Fibroblast of gingiva (primary cell): ENCODE measurements at regions not wholly inside any gene's neighbourhood (a gene's known extent, or its start where the extent isn't known, plus 50 kb on each side); places are given as distances from the start of the nearest gene placed in this dataset.
"Not testable (repeated sequence)": the region's sequence is repeated elsewhere in the genome, so short reads cannot be mapped to it uniquely, and the experiment has no call there.

Experiments used
- DNase-seq: peaks from one replicate; pipeline ENCODE4 v3.0.0-alpha.2; 2011; ENCODE audit warnings: low read depth

DNA sequence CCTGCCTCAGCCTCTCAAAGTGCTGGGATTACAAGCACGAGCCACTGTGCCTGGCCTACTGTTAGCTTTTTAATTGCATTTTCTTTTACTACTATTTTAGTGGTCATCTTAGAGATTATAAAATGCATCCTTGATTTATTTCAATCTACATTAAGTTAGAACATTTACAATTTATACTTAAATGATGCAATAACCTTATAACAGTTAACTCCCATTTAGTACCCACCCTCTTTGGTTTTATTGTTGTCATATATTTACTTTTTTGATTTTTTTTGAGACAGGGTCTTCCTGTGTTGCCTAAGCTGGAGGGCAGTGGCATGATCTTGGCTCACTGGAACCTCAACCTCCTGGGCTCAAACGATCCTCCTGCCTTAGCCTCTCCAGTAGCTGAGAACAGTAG, 77.3 kb downstream of the PPCDC start:
- no peak for DNase-seq

DNA sequence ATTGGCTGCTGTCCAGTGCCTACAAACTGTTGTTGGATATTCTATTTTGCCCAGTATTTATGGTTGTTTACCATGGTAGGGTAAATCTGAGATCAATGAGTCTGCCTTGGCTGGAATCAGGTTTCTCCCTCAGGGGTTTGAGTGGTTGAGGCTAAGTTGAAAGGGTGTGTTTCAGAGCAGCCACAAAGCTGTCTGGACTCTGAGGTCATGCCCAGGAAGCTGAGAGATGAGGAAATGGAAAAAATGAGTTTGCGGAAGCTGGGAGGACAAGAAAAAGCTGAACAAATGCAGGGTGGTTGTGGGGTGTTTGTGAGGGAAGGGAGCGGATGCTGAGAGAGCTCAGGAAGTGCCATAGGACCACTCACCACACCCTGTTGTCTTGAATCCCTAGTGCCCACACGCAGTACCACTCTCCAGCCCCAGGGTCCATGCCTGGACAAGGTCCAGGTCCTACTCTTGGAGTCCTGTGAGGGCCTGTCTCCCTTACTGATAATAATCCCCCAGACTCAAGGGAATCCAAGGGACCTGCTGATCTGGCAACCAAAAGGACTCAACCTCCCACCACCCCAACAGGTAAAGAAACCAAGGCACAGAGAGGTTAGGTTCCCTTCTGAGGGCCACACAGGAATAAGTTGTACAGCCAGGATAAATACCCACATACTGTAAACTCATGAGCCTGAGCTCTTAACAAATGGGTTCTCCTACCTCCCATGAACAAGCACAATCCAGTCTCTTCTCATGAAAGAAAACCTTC, 81.6 kb downstream of the PPCDC start:
- peak; percentile 96 for DNase-seq

DNA sequence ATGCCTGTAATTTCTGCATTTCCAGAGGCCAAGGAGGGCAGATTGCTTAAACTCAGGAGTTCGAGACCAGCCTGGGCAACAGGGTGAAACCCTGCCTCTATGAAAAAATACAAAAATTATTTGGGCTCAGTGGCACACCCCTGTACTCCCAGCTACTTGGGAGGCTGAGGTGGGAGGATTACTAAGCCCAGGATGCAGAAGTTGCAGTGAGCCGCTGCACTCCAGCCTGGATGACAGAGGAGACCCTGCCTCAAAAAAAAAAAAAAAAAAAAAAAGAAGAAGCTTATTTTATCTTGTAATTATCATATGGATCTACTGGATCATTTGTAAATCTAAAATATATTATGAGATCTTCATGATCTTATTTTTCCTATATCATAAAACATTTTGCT, 84.1 kb downstream of the PPCDC start:
- no peak for DNase-seq

DNA sequence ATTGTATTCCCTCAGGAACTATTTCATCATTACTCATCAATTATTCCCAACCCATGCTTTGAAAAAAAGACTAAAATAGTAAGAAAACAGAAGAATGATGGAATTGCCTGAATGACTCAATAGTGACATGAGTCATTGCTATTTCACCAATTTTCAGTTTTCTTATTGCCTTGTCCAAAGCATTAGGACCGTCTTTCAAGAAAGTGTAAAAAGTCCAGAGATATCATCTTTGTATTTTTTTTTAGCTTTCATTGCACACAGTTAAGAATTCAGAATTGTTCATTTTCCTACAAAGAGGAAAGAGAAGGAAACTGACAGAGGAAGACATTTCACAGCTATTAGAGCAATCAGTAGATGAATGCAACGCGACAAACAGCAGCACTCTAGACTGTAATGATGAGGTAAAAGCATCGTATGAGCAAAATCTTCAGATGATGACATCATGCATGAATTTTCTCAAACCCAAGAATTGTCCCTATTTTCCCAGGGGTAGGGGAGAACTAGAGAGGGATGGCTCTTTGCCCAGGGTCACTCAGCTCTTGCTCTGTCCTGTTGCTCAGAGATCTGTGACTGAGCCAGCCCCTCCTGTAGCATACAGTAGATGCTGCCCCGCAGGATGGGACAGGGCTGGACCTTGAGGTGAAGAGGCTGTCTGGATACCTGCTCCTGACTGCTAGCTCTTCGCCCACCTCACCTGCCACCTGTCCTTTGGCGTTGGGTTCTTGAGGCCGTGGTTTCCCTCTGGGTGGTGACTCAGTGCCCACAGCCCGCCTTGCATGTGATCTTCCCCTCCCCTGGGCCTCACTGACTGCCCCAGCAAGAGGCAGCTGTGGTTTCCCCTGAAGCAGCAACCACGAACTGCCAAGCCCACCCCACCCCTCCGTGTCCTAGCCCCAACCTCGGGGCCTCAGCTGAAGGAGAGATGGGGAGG, 84.8 kb downstream of the PPCDC start:
- DNase-seq = peak; percentile 80

DNA sequence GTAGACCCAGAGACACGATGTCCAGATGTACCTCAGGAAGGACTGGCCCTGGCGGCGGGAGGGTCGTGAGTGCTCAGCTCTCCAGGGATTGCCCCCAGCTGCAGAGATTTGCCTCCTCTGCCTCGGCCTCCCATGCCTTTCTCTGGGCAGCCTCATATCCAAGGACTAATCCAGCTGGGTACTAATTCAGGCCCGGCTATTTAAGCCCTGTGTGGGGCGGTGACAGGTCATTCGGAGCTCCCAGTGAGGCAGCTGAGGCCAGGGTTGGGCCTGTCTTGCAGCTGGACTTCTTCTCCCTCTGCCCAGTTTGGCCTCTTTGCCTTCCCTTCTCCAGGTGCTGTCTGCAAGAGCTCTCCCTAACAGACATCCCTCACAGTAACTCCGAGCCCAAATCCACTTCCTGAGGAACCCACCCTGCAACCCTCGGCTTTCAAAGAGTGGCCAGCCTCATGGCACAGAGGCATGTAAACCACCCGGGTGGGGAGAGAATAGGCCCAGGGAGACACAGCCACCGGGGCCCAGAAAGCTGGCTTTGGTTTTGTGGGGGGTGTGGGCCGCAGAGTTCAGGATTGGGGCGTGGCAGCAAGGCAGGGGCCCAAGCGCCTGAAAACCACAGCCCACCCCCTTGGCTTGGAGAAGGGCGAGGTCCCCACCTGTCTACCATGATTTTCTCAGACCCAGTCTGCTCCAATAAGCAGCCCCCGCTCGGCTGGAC, 85.8 kb downstream of the PPCDC start:
- no peak for DNase-seq

DNA sequence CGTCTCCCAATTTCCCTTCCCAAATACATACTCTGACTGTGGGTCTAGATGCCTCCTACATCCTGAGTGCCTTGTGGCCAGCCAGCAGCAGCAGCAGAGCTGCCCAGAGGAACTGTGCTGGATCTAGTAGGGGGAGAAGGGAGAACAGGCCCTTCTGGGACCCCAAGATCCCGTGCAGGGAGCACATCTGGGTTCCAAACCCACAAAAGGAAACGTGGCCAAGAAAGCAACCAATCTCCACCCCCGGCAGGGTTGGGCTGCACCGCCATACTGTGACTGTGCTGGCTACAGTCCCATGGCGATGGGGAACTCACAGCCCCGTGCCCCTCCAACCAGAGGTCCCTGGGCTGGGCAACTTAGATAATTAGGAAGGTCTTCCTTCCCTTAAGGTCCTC, 86.3 kb downstream of the PPCDC start:
- DNase-seq = no peak

DNA sequence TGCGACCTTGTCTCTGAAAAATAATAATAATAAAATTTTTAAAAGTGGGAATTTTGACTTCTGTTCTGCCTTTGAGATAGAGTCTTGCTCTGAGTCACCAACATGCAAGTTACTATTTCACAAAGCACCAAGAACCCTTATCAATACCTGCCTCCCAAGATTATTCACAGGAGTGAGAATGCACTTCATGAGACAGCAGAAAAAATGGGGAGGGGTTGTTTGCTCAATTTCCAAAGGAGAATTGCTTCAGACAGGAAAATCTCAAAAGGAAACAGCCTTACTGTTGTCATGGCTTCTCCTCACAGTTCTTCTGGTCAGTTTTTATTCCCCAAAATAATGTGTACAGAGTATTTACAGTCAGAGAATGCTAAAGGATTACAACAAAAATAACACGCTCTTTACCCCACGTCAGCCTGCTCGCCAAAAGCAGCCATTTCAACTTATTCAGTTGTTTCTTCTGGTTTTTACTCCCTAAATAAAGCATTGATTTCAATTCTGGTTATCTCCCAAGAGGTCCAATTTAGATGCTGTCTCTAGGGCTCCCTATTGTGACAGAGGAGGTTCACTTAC, 89.0 kb downstream of the PPCDC start:
- DNase-seq = no peak

DNA sequence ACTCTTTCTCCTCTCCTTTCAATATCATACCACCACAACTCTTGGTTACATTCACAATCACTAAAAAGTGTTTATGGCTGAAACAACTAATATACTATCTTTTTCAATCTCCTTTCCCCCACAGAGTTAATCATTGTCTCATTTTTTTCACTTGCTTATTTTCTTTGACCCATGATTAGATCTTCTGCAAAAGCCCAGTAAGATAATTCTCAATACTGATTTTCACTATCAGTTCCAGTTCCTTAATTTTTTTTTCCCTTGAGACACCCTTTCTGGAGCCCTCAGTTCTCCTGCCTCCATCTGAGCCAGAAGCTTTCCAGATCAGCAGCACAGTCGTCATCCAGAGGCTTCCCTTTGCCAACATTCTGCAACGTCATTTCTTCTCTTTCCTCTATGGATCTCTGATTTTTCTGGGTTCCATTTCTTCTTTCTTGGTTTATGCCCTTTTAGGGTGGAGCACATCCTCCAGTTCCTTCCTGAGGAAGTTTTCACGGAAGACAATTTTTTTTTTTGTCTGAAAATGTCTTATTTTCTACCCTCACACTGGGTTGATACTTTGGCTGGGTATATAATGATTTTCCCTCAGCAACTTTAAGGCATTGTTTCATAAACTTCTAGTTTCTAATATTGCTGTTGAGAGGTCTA, 88.7 kb upstream of the C15orf39 start:
- DNase-seq = no peak

DNA sequence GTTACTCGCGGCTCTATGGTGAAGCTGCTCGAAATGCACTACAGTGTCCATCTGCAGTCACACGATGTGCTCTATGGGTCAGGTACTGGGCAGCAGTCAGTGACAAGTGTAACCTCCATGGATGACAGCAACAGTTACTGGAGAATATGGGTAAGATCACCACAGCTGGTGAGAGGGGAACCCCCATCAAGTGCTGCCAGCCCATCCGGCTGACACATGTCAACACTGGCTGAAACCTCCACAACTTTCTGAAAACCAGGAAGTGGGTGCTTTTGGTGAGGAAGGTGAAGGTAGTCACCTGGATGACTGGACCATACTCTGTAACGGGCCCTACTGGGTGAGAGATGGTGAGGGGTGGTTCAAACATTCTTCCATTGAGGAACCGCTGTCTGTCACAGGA, 87.4 kb upstream of the C15orf39 start:
- no peak for DNase-seq

DNA sequence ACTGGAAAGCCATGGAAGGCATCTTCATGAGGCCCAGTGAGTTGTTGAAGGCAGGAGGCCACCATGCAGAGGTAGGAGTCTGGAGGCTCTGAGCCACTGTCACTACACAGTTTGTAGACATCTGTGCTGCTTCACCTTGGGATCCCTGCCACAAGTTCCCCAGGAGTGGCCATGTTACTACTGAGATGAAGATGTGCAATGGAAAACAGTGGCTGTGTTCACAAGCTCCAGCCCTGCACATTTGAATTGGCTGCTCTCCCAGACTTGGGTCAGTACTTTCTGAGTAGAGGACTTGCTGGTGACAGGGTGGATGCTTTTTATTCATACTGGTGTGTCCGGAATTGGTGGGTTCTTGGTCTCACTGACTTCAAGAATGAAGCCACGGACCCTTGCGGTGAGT, 86.9 kb upstream of the C15orf39 start:
- DNase-seq = no peak

DNA sequence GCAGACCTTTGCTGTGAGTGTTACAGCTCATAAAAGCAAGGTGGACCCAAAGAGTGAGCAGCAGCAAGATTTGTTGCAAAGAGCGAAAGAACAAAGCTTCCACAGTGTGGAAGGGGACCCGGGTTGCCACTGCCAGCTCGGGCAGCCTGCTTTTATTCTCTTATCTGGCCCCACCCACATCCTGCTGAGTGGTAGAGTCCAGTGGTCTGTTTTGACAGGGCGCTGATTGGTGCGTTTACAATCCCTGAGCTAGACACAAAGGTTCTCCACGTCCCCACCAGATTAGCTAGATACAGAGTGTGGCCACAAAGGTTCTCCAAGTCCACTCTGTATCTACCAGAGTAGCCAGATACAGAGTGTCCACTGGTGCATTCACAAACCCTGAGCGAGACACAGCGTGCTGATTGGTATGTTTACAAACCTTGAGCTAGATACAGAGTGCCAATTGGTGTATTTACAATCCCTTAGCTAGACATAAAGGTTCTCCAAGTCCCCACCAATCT, 86.2 kb upstream of the C15orf39 start:
- not testable (repeated sequence) for DNase-seq

DNA sequence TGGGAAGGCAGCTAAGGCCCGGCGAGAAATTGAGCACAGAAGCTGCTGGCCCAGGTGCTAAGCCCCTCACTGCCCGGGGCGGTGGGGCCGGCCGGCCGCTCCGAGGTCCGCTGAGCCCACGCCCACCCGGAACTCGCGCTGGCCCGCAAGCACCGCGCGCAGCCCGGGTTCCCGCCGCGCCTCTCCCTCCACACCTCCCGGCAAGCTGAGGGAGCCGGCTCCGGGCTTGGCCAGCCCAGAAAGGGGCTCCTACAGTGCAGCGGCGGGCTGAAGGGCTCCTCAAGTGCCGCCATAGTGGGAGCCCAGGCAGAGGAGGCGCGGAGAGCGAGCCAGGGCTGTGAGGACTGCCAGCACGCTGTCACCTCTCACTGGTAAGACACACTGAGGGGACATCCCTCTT, 85.5 kb upstream of the C15orf39 start:
- DNase-seq = not testable (repeated sequence)

DNA sequence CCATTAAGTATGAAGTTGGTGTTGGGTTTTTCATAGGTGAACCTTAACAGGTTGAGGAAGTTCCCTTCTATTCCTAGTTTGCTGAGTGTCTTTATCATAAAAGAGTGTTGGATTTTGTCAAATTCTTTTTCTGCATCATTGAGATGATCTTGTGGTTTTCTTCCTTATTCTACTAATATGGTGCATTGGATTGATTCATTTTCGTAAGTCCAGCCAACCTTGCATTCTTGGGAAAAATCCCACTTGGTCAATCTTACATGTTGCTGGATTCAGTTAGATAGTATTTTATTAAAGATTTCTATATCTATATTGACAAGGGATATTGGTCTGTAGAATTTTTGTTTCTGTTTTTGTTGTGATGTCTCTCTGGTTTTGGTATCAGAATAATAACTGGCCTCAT, 83.7 kb upstream of the C15orf39 start:
- DNase-seq = no peak

DNA sequence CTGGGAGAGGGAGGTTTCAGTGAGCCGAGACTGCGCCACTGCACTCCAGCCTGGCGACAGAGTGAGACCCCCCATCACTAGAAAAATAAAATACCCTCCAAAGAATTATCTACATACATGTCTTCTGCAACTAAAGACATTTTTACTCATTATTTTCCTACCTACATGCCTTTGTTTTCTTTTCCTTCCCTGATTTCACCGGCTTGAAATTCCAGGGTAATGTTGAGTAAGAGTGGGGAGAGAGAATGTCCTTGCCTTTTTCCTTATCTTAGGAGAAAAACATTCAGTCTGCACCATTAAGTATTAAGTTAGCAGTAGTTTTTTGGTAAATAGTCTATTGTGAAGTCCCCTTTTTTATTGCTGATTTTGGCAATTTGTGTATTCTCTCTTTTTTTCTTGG, 82.4 kb upstream of the C15orf39 start:
- not testable (repeated sequence) for DNase-seq

DNA sequence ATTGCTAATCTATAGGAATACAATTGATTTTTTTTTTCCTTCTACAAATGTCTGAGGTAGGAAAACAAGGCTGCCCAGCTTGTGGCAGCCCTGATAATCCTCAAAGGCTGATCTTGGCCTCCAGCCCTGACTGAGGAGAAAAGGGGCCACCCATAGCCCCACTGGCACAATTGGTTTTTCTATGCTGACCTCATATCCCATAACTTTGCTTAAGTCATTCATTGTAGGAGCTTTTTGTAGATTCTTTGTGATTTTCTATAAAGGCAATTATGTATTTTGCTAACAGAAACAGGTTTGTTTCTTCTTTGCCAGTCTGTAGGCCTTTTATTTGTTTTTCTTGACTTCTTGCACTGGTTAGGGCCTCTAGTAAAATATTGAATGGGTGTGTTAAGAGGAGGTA, 80.2 kb upstream of the C15orf39 start:
- no peak for DNase-seq

DNA sequence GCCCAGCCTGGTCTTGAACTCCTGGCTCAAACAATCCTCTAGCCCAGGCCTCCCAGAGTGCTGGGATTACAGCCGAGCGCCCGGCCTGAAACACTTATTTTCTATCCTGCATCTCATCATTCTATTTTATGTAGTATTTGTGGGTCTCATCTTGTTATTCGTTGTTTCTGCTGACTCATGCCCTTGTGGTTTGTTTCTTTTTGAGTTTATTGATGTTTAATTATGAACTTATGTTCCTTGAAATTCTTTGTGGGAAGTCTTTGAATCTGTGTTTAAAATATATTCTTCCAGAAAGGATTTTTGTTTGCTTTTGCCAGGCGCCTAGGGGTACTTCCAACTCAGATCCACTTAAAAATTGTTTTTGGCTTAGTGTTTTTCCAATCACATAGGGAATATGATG, 78.3 kb upstream of the C15orf39 start:
- peak; percentile 83 for DNase-seq

DNA sequence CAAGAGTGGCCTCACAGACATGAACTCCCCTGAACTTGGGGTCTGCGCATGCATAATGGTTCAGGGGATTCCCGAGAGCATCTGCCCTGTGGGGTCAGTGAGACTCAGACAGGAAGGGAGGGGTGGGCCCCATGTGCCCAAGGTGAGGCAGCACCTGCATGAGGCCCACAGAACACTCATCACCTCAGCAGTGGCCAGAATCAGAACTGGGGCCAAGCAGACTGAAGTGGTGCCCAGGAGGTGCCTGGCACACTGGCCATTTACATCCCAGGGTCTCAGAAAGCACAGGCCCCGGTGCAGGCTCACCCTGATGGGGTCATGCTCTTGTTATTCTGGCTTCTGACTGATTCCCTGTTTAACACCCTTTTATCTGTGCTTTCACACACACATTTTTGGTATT, 77.4 kb upstream of the C15orf39 start:
- DNase-seq = not testable (repeated sequence)

DNA sequence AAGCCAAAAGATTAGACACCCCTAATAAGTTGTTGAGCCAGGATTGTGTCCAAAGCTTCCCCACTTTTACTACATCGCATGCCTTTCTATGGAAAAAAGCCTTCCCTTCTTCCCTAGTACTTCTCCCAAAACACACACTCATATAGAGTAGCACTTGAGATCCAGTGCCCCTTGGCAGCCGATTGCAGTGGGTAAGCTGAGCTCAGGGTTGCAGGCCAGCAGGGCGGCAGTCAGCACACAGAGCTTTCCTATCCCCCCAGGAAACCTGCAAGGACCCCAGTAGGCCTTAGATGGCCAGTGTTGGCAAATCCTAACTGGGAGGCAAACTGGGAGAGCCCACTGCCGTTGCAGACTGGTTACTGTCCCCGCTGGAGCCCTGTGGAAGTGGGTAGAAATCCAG, 75.7 kb upstream of the C15orf39 start:
- DNase-seq = no peak

DNA sequence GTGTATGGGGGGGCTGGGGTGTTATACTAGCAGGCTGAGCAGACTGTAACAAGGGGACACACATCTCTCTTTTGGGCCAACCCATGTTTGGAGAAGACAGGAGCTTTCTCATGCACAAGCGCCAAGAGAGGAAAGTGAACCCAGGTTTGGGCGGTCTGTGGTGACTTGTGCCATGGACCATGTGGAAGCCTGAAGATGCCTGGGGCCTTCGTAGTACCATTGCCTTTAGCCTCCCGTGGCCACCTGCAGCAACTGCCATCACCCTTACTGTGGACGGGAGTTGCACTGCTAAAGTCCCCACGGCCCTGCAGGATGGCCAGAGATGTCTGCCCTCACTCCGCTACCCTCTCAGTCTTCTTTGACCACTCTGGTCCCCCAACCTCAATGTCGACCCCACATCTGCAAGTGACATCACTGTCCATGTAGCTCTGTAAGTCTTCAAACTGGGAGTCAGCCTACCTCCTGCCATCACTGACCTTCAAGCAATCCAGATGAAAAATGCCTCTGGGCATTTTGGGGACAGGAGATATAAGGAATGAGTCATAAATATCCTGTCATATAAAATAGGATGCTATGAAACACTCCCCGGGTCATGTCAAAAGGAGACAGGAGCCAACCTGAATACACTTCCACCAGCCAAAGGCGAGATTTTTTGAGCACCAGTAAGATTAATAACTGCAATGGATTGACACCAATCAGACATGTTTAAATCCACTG, 74.7 kb upstream of the C15orf39 start:
- DNase-seq = no peak

DNA sequence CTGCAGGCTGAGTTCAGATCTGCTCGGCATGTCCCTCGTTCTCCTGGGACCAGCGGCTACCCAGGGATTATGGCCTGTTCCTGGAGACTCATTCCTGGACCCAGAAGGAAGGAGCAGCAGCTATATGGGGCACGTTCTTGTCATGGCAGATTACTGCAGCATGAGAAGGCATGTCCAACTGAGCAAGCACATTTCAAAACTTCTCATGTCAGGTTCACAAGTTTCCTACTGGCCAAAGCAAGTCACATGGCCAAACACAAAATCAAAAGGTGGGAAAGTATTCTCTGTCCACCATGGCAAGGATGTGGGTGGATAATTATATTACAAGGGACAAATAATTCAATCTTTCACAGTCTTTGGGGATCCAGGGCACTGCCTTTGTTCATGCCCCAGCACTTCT, 71.9 kb upstream of the C15orf39 start:
- DNase-seq = no peak

DNA sequence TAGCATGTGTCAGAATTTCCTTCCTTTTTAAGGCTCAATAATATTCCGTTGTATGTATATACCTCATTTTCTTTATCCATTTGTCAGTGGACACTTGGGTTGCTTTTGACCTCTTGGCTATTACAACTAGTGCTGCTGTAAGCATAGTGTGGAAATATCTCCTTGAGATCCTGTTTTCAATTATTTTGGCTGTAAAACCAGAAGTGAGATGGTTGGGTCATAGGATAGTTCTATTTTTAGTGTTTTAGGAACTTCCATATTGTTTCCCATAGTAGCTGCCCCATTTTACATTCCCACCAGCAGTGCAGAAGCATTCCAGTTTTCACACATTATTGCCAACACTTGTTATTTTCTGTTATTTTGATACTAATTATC, 70.4 kb upstream of the C15orf39 start:
- peak; percentile 69 for DNase-seq
